A549 (cell line): ENCODE measurements at regions not wholly inside any gene's neighbourhood (a gene's known extent, or its start where the extent isn't known, plus 50 kb on each side); places are given as distances from the start of the nearest gene placed in this dataset.

Source experiments
- ATAC-seq, 2 experiments: fragments of 200-7000 bp in 1 of 2; fragments of >200 bp in 1 of 2; cut with Nextera tagmentation in 1 of 2; cut with Tn5 transposase in 1 of 2; 3 replicates each; pipeline versions ENCODE4 v1.8.0 to v1.9.1; 2018 to 2020; ENCODE audit warnings: mild to moderate bottlenecking in 1 of 2, moderate library complexity in 1 of 2
- CTCF ChIA-PET: fragments of 300-600 bp; sonication (Branson Sonifier 250); formaldehyde crosslinking; extraction: SDS; loops from one replicate; lab custom pipeline; 2021; ENCODE audit warnings: antibody characterized with exemption, inconsistent platforms; lab: Yijun Ruan, JAX
- POLR2A ChIA-PET: fragments of 350-600 bp; formaldehyde crosslinking; extraction: SDS; loops from one replicate; lab custom pipeline; 2021; ENCODE audit warnings: antibody characterized with exemption, inconsistent platforms; lab: Yijun Ruan, JAX
- DNase-seq, 2 experiments: peaks; one replicate each; pipeline versions ENCODE4 v3.0.0 to v3.0.0-alpha.2; 2011 to 2016; ENCODE audit warnings: low read depth in 1 of 2, low spot score in 1 of 2
- FAIRE-seq: peaks from 2 replicates; lab custom pipeline; 2011; peaks lifted over from hg19 to GRCh38; lab: Jason Lieb, UNC
- H3K27ac ChIP-seq, 2 experiments: fragments of >200 bp; sonication (Bioruptor Twin); formaldehyde crosslinking; 3 replicates each; pipeline ENCODE4 v1.5.1; 2016 to 2017
- H3K4me1 ChIP-seq: fragments of >200 bp; sonication (Bioruptor Twin); formaldehyde crosslinking; 3 replicates; pipeline ENCODE4 v1.6.1; 2016
- H3K4me2 ChIP-seq: fragments of >200 bp; sonication (Bioruptor Twin); formaldehyde crosslinking; 3 replicates; pipeline ENCODE4 v1.6.1; 2016
- H3K4me3 ChIP-seq: fragments of >200 bp; sonication (Bioruptor Twin); formaldehyde crosslinking; 3 replicates; pipeline ENCODE4 v1.5.1; 2016
- H3K9me3 ChIP-seq: fragments of >200 bp; sonication (Bioruptor Twin); formaldehyde crosslinking; 3 replicates; pipeline ENCODE4 v1.6.1; 2016
- BHLHE40 ChIP-seq: IDR thresholded peaks from 2 replicates; pipeline ENCODE4 v1.6.1; 2012; ENCODE audit warnings: low read depth, low read length, inconsistent platforms
- CBX2 ChIP-seq: fragments of 200-600 bp; sonication (generic); IDR thresholded peaks from 2 replicates; pipeline ENCODE4 v1.6.1; 2016; ENCODE audit warnings: low read depth, mild to moderate bottlenecking, borderline replicate concordance
- CEBPB ChIP-seq, 2 experiments: fragments of >200 bp in 1 of 2; sonication (Bioruptor Twin) in 1 of 2; formaldehyde crosslinking in 1 of 2; IDR thresholded peaks; 2 replicates each; pipeline ENCODE4 v1.6.1; 2012 to 2016
- CHD2 ChIP-seq: fragments of 150-350 bp; IDR thresholded peaks from 2 replicates; pipeline ENCODE4 v1.6.1; 2014; ENCODE audit warnings: low read length; ENCODE audit not compliant: partially characterized antibody
- CHD4 ChIP-seq: fragments of 200-600 bp; sonication (generic); IDR thresholded peaks from 2 replicates; pipeline ENCODE4 v1.6.1; 2016; ENCODE audit warnings: antibody characterized with exemption, mild to moderate bottlenecking, borderline replicate concordance
- E2F6 ChIP-seq: IDR thresholded peaks from 2 replicates; pipeline ENCODE4 v1.6.1; 2012; ENCODE audit warnings: low read depth, borderline replicate concordance
- EHF ChIP-seq: fragments of 250-450 bp; sonication (Bioruptor Pico); IDR thresholded peaks from 2 replicates; pipeline ENCODE4 v1.5.0; 2020; ENCODE audit warnings: mild to moderate bottlenecking
- ELK1 ChIP-seq: fragments of 150-350 bp; IDR thresholded peaks from 2 replicates; pipeline ENCODE4 v1.6.1; 2014; ENCODE audit warnings: low read depth, mild to moderate bottlenecking, low read length
- FOSB ChIP-seq: fragments of 250-450 bp; sonication (Bioruptor Pico); IDR thresholded peaks from 2 replicates; pipeline ENCODE4 v1.5.0; 2020; ENCODE audit warnings: mild to moderate bottlenecking, moderate library complexity
- FOSL2 ChIP-seq, 2 experiments: fragments of 450-650 bp in 1 of 2; fragments of >200 bp in 1 of 2; sonication (Bioruptor Twin) in 1 of 2; formaldehyde crosslinking; IDR thresholded peaks; 2 replicates each; pipeline versions ENCODE4 v1.5.0 to v1.6.1; 2016 to 2020; ENCODE audit warnings: mild to moderate bottlenecking in 1 of 2, moderate library complexity in 1 of 2
- GATA3 ChIP-seq: IDR thresholded peaks from 2 replicates; pipeline ENCODE4 v1.6.1; 2012; ENCODE audit warnings: borderline replicate concordance
- HOXA7 ChIP-seq: fragments of 250-450 bp; sonication (Bioruptor Pico); IDR thresholded peaks from 2 replicates; pipeline ENCODE4 v1.5.0; 2020; ENCODE audit warnings: mild to moderate bottlenecking, moderate library complexity
- HOXB5 ChIP-seq: fragments of 250-450 bp; sonication (Bioruptor Pico); IDR thresholded peaks from 2 replicates; pipeline ENCODE4 v1.5.0; 2020; ENCODE audit warnings: mild to moderate bottlenecking, moderate library complexity
- JUNB ChIP-seq: fragments of >200 bp; sonication (Bioruptor Twin); formaldehyde crosslinking; IDR thresholded peaks from 2 replicates; pipeline ENCODE4 v1.6.1; 2016
- NFE2L2 ChIP-seq: fragments of 150-350 bp; conservative IDR thresholded peaks from 2 replicates; pipeline ENCODE4 v1.6.1; 2014; ENCODE audit warnings: low read length
- PHF8 ChIP-seq: fragments of 200-600 bp; sonication (generic); IDR thresholded peaks from 2 replicates; pipeline ENCODE4 v1.6.1; 2016; ENCODE audit warnings: low read depth, mild to moderate bottlenecking, antibody characterized with exemption, moderate library complexity, borderline replicate concordance
- POLR2A ChIP-seq: IDR thresholded peaks from 2 replicates; pipeline ENCODE4 v1.6.1; 2012; ENCODE audit warnings: mild to moderate bottlenecking, low read length
- RARB ChIP-seq: fragments of 250-450 bp; sonication (Bioruptor Pico); IDR thresholded peaks from 2 replicates; pipeline ENCODE4 v1.8.0; 2021; ENCODE audit warnings: mild to moderate bottlenecking, moderate library complexity
- REST ChIP-seq: fragments of 200-600 bp; sonication (generic); IDR thresholded peaks from 2 replicates; pipeline ENCODE4 v1.6.1; 2016; ENCODE audit warnings: antibody characterized with exemption, mild to moderate bottlenecking, moderate library complexity
- RFX5 ChIP-seq: fragments of 450-650 bp; IDR thresholded peaks from 2 replicates; pipeline ENCODE4 v1.7.1; 2014; ENCODE audit warnings: antibody characterized with exemption, mild to moderate bottlenecking, moderate library complexity
- SMC3 ChIP-seq: fragments of >200 bp; sonication (Bioruptor Twin); formaldehyde crosslinking; IDR thresholded peaks from 3 replicates; pipeline ENCODE4 v1.6.1; 2018; ENCODE audit warnings: inconsistent platforms
- SREBF2 ChIP-seq: fragments of 450-650 bp; IDR thresholded peaks from 2 replicates; pipeline ENCODE4 v1.6.1; 2014; ENCODE audit warnings: mild to moderate bottlenecking, moderate library complexity
- USF2 ChIP-seq: fragments of 450-650 bp; IDR thresholded peaks from 2 replicates; pipeline ENCODE4 v1.6.1; 2014; ENCODE audit warnings: antibody characterized with exemption
- ZC3H11A ChIP-seq: fragments of 450-650 bp; IDR thresholded peaks from 2 replicates; pipeline ENCODE4 v1.6.1; 2014; ENCODE audit warnings: antibody characterized with exemption, mild to moderate bottlenecking
- ZFP36 ChIP-seq: fragments of 450-650 bp; IDR thresholded peaks from 2 replicates; pipeline ENCODE4 v1.6.1; 2014; ENCODE audit warnings: borderline replicate concordance; ENCODE audit not compliant: partially characterized antibody
- ZNF302 ChIP-seq: fragments of 250-450 bp; sonication (Bioruptor Pico); IDR thresholded peaks from 2 replicates; pipeline ENCODE4 v1.9.0; 2021; ENCODE audit warnings: inconsistent platforms, mild to moderate bottlenecking, moderate library complexity
- WGBS: methylation state at CpG from one replicate; pipeline ENCODE4 v1.1.6; 2017; ENCODE audit errors: missing lambda C conversion rate; 5-methylcytosine and 5-hydroxymethylcytosine counted together

GRCh38 chr7:31457551-31457950, 56.3 kb upstream of the ITPRID1 start:
- Histone ChIP-seq H3K4me1 (no peaks in the 10 kb centered on the region), H3K27ac (no peak overlapping the region), H3K4me3 (no peak overlapping the region), H3K4me2 (no peak overlapping the region), H3K9me3 (no peaks in the 10 kb centered on the region)
- 69% methylated on average over 5 of the region's 5 CpGs for WGBS
- FAIRE-seq, result no peak
- ATAC-seq, result no peak
- ChIA-PET CTCF (interaction anchor here (1.2 to 5.7 kb wide), 2 partner anchors 14 to 31 kb away, joined by 4 to 41 read pairs; no protein-coding TSS in a partner anchor), POLR2A (no interaction called here)
- no peak for TF ChIP-seq SREBF2
- TF ChIP-seq CEBPB (IDR thresholded peaks at IDR 0.05), result no peak
- no peak for TF ChIP-seq FOSB (CRISPR knock-in tag)
- no peak for TF ChIP-seq PHF8
- no peak for TF ChIP-seq HOXA7 (CRISPR knock-in tag)
- TF ChIP-seq CHD2, result no peak
- TF ChIP-seq ZC3H11A, result no peak
- no peak for TF ChIP-seq ZNF302
- no peak for TF ChIP-seq BHLHE40
- no peak for TF ChIP-seq RARB
- TF ChIP-seq JUNB, result no peak
- TF ChIP-seq HOXB5 (CRISPR knock-in tag), result no peak
- no peak for TF ChIP-seq REST
- no peak for TF ChIP-seq SMC3
- no peak for TF ChIP-seq NFE2L2
- no peak for DNase-seq

- FAIRE-seq (no peak), ATAC-seq (no peak), DNase-seq (no peak)
- Histone ChIP-seq H3K4me3 (no peak overlapping the region), H3K4me2 (no peak overlapping the region), H3K9me3 (no peaks in the 10 kb centered on the region), H3K27ac (no peak overlapping the region), H3K4me1 (no peaks in the 10 kb centered on the region)
- POLR2A ChIA-PET, result no interaction called here
- TF ChIP-seq ZFP36 (no peak), FOSL2 (IDR thresholded peaks at IDR 0.05) (no peak), FOSL2 (CRISPR knock-in tag; IDR thresholded peaks at IDR 0.05) (no peak), REST (no peak), SMC3 (no peak), USF2 (no peak), ELK1 (no peak), EHF (no peak), CHD4 (no peak), POLR2A (no peak), CBX2 (no peak), RFX5 (no peak), E2F6 (no peak), GATA3 (no peak)
- CTCF ChIA-PET, result interaction anchor here (1.2 to 5.7 kb wide), 2 partner anchors 15 to 30 kb away, joined by 4 to 41 read pairs; no protein-coding TSS in a partner anchor
- 83% methylated on average over 4 of the region's 4 CpGs for WGBS
Observed at GRCh38 chr7:31458203-31458602, 55.7 kb upstream of the ITPRID1 start.
